K562 (cell line): ENCODE measurements at regions not wholly inside any gene's neighbourhood (a gene's known extent, or its start where the extent isn't known, plus 50 kb on each side); places are given as distances from the start of the nearest gene placed in this dataset.

Experiments used
- ATAC-seq: fragments of 200-7000 bp; cut with Tn5 transposase; 3 replicates; pipeline ENCODE4 v1.9.1; 2020; ENCODE audit warnings: moderate library complexity
- BruUV-seq: library from RNA; stranded (reverse); fragments of 400-500 nt; replicated peaks from 2 replicates; lab custom pipeline; 2021; lab: Mats Ljungman, UMichigan
- CTCF ChIA-PET: fragments of 300-600 bp; formaldehyde crosslinking; extraction: SDS; loops from one replicate; lab custom pipeline; 2021; ENCODE audit warnings: low intra/inter-chr PET ratio; lab: Yijun Ruan, JAX
- POLR2A ChIA-PET: fragments of 300-600, 350-650 bp; sonication (Branson Sonifier 250); formaldehyde crosslinking; extraction: SDS; loops from one replicate; lab custom pipeline; 2021; ENCODE audit warnings: antibody characterized with exemption, inconsistent platforms; lab: Yijun Ruan, JAX
- DNase-seq, 4 experiments: peaks; one replicate each; pipeline versions ENCODE4 v3.0.0 to v3.0.0-alpha.2; 2011 to 2018; ENCODE audit warnings: low spot score in 3 of 4, mixed read lengths in 3 of 4; ENCODE audit errors: extremely low read depth in 1 of 4
- FAIRE-seq: peaks from 2 replicates; lab custom pipeline; 2011; peaks lifted over from hg19 to GRCh38; lab: Jason Lieb, UNC
- H2AFZ ChIP-seq: 2 replicates; pipeline ENCODE4 v1.6.0; 2011; ENCODE audit warnings: low read depth, low read length, control low read depth, inconsistent platforms
- H3K27ac ChIP-seq: fragments of 200-600 bp; 3 replicates; pipeline ENCODE4 v1.8.0; 2011; ENCODE audit warnings: low read depth, mild to moderate bottlenecking, control low read depth, inconsistent platforms, low read length, moderate library complexity, mixed read lengths; ENCODE audit errors: extremely low read depth
- H3K27me3 ChIP-seq, 2 experiments: fragments of 300-600 bp in 1 of 2; 2 replicates in 1 of 2; 3 replicates in 1 of 2; pipeline versions ENCODE4 v1.6.0 to v1.8.0; 2011; ENCODE audit warnings: inconsistent platforms in 2 of 2, low read length in 2 of 2, mild to moderate bottlenecking in 1 of 2, mixed read lengths in 1 of 2, moderate library complexity in 1 of 2; ENCODE audit not compliant: control insufficient read depth in 2 of 2, insufficient read depth in 2 of 2
- H3K36me3 ChIP-seq: fragments of 300-600 bp; 3 replicates; pipeline ENCODE4 v1.8.0; 2011; ENCODE audit warnings: mild to moderate bottlenecking, low read length, inconsistent platforms; ENCODE audit not compliant: control insufficient read depth, insufficient read depth
- H3K4me1 ChIP-seq, 2 experiments: fragments of 200-600 bp in 1 of 2; replicated peaks in 1 of 2; 2 replicates in 1 of 2; 3 replicates in 1 of 2; pipeline versions ENCODE4 v1.5.1 to v1.8.0; 2011; ENCODE audit warnings: inconsistent platforms in 2 of 2, low read length in 2 of 2, mild to moderate bottlenecking in 1 of 2, mixed read lengths in 1 of 2, moderate library complexity in 1 of 2; ENCODE audit not compliant: control insufficient read depth in 2 of 2, insufficient read depth in 2 of 2
- H3K4me2 ChIP-seq: 2 replicates; pipeline ENCODE4 v1.6.1; 2011; ENCODE audit warnings: low read length, control low read depth, inconsistent platforms, mixed read lengths; ENCODE audit not compliant: insufficient read depth
- H3K4me3 ChIP-seq: fragments of 200-600 bp; sonication (generic), shearing (Covaris generic); 2 replicates; pipeline ENCODE4 v1.5.1; 2016; ENCODE audit warnings: control low read depth, inconsistent platforms
- H3K79me2 ChIP-seq: fragments of 200-600 bp; 3 replicates; pipeline ENCODE4 v1.8.0; 2011; ENCODE audit warnings: low read length, inconsistent platforms; ENCODE audit not compliant: control insufficient read depth, insufficient read depth
- H3K9ac ChIP-seq, 2 experiments: 2 replicates each; pipeline versions ENCODE4 v1.6.0 to v1.6.1; 2011; ENCODE audit warnings: low read depth in 2 of 2, low read length in 2 of 2, control low read depth in 1 of 2, inconsistent platforms in 1 of 2, mild to moderate bottlenecking in 1 of 2, mixed read lengths in 1 of 2; ENCODE audit not compliant: insufficient read depth in 1 of 2
- H3K9me1 ChIP-seq: one replicate; pipeline ENCODE4 v1.6.0; 2011; ENCODE audit warnings: inconsistent platforms, mild to moderate bottlenecking, low read length, moderate library complexity; ENCODE audit not compliant: control insufficient read depth, insufficient read depth
- H3K9me3 ChIP-seq: replicated peaks from 2 replicates; pipeline ENCODE4 v1.5.1; 2011; ENCODE audit warnings: low read depth, low read length, inconsistent platforms; ENCODE audit not compliant: control insufficient read depth, insufficient read depth
- H4K20me1 ChIP-seq: replicated peaks from 2 replicates; pipeline ENCODE4 v1.6.1; 2011; ENCODE audit warnings: low read length, inconsistent platforms, mixed read lengths; ENCODE audit not compliant: control insufficient read depth, insufficient read depth
- ARNT ChIP-seq, 2 experiments: fragments of 450-650 bp; IDR thresholded peaks; 2 replicates each; pipeline ENCODE4 v1.6.1; 2016; ENCODE audit warnings: mild to moderate bottlenecking in 1 of 2
- CHD4 ChIP-seq: fragments of 200-600 bp; sonication (generic); IDR thresholded peaks from 3 replicates; pipeline ENCODE4 v1.6.1; 2012; ENCODE audit warnings: low read depth, mild to moderate bottlenecking, mixed read lengths, low read length, inconsistent platforms; ENCODE audit not compliant: insufficient read depth, insufficient replicate concordance, poor library complexity, severe bottlenecking
- CSDE1 ChIP-seq, 2 experiments: fragments of 450-650 bp; IDR thresholded peaks; 2 replicates each; pipeline ENCODE4 v1.6.1; 2016; ENCODE audit warnings: mild to moderate bottlenecking in 1 of 2
- ETV5 ChIP-seq: sonication (generic); formaldehyde crosslinking; IDR thresholded peaks from 2 replicates; pipeline ENCODE4 v1.4.0; 2020; ENCODE audit warnings: low read depth, mild to moderate bottlenecking, missing genetic modification reagents
- HDAC6 ChIP-seq: IDR thresholded peaks from 2 replicates; pipeline ENCODE4 v1.6.1; 2012; ENCODE audit warnings: low read depth, mild to moderate bottlenecking, control low read depth, inconsistent platforms, low read length, moderate library complexity
- HDGF ChIP-seq: fragments of 450-650 bp; IDR thresholded peaks from 2 replicates; pipeline ENCODE4 v1.6.1; 2016
- NCOA6 ChIP-seq: fragments of 450-650 bp; IDR thresholded peaks from 2 replicates; pipeline ENCODE4 v1.6.1; 2017; ENCODE audit warnings: mild to moderate bottlenecking
- NCOR1 ChIP-seq: fragments of 450-650 bp; IDR thresholded peaks from 2 replicates; pipeline ENCODE4 v1.6.1; 2016; ENCODE audit warnings: mild to moderate bottlenecking, moderate library complexity
- PTBP1 ChIP-seq: fragments of 200-400 bp; formaldehyde crosslinking; IDR thresholded peaks from 2 replicates; pipeline ENCODE4 v1.6.1; 2017; ENCODE audit warnings: low read depth, low read length
- RBM39 ChIP-seq: fragments of 200-400 bp; formaldehyde crosslinking; optimal IDR thresholded peaks from 2 replicates; pipeline ENCODE3; 2018; ENCODE audit warnings: low read depth, low read length
- TBP ChIP-seq: optimal IDR thresholded peaks from 2 replicates; pipeline ENCODE3; 2011; ENCODE audit warnings: low read depth, low read length, improper control_type of control experiment
- U2AF1 ChIP-seq: fragments of 200-400 bp; formaldehyde crosslinking; optimal IDR thresholded peaks from 2 replicates; pipeline ENCODE3; 2017; ENCODE audit warnings: mild to moderate bottlenecking, low read depth, low read length, moderate library complexity
- ZNF354B ChIP-seq: fragments of 250-450 bp; sonication (Bioruptor Pico); IDR thresholded peaks from 2 replicates; pipeline ENCODE4 v1.4.0; 2020
- ZNF57 ChIP-seq: fragments of 450-650 bp; formaldehyde crosslinking; IDR thresholded peaks from 2 replicates; pipeline ENCODE4 v1.4.0; 2020; ENCODE audit warnings: mild to moderate bottlenecking, moderate library complexity
- ZZZ3 ChIP-seq: fragments of 450-650 bp; IDR thresholded peaks from 2 replicates; pipeline ENCODE4 v1.6.1; 2016; ENCODE audit warnings: antibody characterized with exemption, mild to moderate bottlenecking, moderate library complexity
- WGBS: fragments of 100-300 bp; shearing (Covaris generic); methylation state at CpG from one replicate; pipeline ENCODE4 v1.1.6; 2016; ENCODE audit warnings: low coverage, mixed read lengths; ENCODE audit not compliant: insufficient coverage; ENCODE audit errors: missing lambda C conversion rate; 5-methylcytosine and 5-hydroxymethylcytosine counted together
- in situ Hi-C: fragments of 300-500 bp; cut with MboI; formaldehyde crosslinking; loops from 4 replicates; pipeline ENCODE4 v1.15.0; 2018; ENCODE audit warnings: inconsistent platforms, mixed read lengths
- intact Hi-C: fragments of 100-400 bp; cut with micrococcal nuclease; formaldehyde crosslinking; loops from 2 replicates; pipeline ENCODE4 v1.14.2; 2022
- TF ChIP-seq, protein P1 (sequence below): sonication (generic); formaldehyde crosslinking; IDR thresholded peaks from 2 replicates; pipeline ENCODE4 v1.8.0; 2022; ENCODE audit warnings: missing genetic modification reagents, mild to moderate bottlenecking, borderline replicate concordance

DNA sequence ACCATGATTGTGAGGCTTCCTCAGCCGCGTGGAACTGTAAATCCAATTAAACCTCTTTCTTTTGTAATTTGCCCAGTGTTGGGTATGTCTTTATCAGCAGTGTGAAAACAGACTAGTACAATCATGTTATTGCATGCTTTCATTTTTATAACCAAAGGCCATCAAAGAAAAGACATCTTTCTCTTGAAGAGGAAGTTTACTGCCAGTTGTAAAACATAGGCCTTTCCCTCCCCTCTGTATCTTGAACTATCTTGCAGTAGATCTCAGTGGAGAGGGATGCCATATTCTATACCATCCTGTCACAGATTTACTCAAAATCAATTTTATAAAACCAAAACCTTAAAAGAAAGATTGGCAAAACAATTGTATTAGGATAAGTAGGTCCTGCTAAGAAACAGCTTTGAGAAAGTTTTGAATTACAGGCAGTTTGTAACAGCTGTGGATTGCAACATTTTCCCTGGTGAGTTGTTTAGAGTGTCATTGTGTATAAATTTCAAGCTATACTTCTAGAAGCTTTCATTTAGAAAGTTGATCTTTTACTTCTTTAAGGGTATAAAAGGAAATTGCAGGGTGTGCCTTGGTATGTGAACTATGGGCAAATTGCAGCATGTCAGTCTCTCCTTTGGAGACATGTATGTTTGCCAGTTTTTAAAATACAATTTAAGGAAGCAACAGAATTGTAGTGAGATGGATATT is 128.0 kb downstream of the ATP23 start (continued):
- TF ChIP-seq, protein P1, sequence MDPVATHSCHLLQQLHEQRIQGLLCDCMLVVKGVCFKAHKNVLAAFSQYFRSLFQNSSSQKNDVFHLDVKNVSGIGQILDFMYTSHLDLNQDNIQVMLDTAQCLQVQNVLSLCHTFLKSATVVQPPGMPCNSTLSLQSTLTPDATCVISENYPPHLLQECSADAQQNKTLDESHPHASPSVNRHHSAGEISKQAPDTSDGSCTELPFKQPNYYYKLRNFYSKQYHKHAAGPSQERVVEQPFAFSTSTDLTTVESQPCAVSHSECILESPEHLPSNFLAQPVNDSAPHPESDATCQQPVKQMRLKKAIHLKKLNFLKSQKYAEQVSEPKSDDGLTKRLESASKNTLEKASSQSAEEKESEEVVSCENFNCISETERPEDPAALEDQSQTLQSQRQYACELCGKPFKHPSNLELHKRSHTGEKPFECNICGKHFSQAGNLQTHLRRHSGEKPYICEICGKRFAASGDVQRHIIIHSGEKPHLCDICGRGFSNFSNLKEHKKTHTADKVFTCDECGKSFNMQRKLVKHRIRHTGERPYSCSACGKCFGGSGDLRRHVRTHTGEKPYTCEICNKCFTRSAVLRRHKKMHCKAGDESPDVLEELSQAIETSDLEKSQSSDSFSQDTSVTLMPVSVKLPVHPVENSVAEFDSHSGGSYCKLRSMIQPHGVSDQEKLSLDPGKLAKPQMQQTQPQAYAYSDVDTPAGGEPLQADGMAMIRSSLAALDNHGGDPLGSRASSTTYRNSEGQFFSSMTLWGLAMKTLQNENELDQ, result no peak
- TF ChIP-seq NCOR1, result no peak

DNA sequence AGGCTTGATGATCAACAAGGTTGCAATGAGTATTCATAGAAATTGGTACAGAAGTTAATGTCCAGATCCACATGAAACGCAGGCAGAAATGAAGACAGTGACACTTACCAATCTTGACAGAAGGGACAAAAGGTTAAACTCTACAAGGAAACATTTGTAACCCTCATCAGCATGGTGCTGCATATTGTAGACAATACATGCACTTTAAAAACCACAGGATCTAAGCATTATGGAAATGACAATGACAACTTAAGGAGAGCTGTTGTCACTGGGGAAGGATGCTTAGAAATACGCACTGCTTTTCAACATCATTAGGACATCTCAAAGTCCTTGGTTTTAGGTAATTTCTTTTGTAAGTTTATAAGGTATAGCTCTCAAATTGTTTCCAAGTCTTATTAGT is 130.6 kb downstream of the ATP23 start:
- in situ Hi-C loops, result no loop called here
- Histone ChIP-seq H3K9me3 (no peaks in the 10 kb centered on the region), H3K36me3 (no peaks in the 10 kb centered on the region), H3K27me3 (no peaks in the 10 kb centered on the region), H3K4me3 (no peak overlapping the region), H3K79me2 (no peaks in the 10 kb centered on the region), H3K4me1 (no peaks in the 10 kb centered on the region), H3K27ac (no peak overlapping the region), H2AFZ (no peak overlapping the region), H3K9me1 (no peaks in the 10 kb centered on the region), H3K9ac (no peak overlapping the region), H3K4me2 (no peak overlapping the region), H4K20me1 (no peaks in the 10 kb centered on the region)
- no TSS peak for BruUV-seq
- WGBS, result 0% methylated on average over 2 of the region's 2 CpGs
- ChIA-PET POLR2A (no interaction called here), CTCF (no interaction called here)
- FAIRE-seq, result no peak
- ATAC-seq, result no peak
- intact Hi-C loops, result no loop called here
- no peak for DNase-seq
- TF ChIP-seq PTBP1 (no peak), HDAC6 (no peak), TBP (no peak), CSDE1 (IDR thresholded peaks at IDR 0.05) (no peak), CHD4 (no peak), HDGF (no peak), NCOA6 (no peak), ARNT (IDR thresholded peaks at IDR 0.05) (no peak), RBM39 (no peak), ETV5 (no peak), ZNF354B (CRISPR knock-in tag) (no peak), ZZZ3 (no peak), ZNF57 (no peak), U2AF1 (no peak)
